Smooth muscle cell (in vitro differentiated cells): ENCODE measurements at regions not wholly inside any gene's neighbourhood (a gene's known extent, or its start where the extent isn't known, plus 50 kb on each side); places are given as distances from the start of the nearest gene placed in this dataset.

Experiments used
- DNase-seq: peaks from one replicate; lab custom pipeline; 2025; ENCODE audit not compliant: unreplicated experiment; lab: John Stamatoyannopoulos, UW
- H2AFZ ChIP-seq: fragments of 200-600 bp; sonication (generic); 2 replicates; pipeline ENCODE4 v1.6.0; 2016; ENCODE audit warnings: antibody characterized with exemption, low read depth, mild to moderate bottlenecking
- H3F3A ChIP-seq: fragments of 200-600 bp; sonication (generic); 2 replicates; pipeline ENCODE4 v1.6.0; 2017; ENCODE audit warnings: antibody characterized with exemption, low read depth
- H3K27ac ChIP-seq: fragments of 200-600 bp; sonication (generic); 2 replicates; pipeline ENCODE4 v1.5.1; 2016; ENCODE audit warnings: low read depth, mild to moderate bottlenecking
- H3K27me3 ChIP-seq: fragments of 200-600 bp; sonication (generic); 2 replicates; pipeline ENCODE4 v1.6.1; 2016; ENCODE audit warnings: low read depth, mild to moderate bottlenecking
- H3K36me3 ChIP-seq: fragments of 200-600 bp; sonication (generic); 2 replicates; pipeline ENCODE4 v1.5.1; 2016; ENCODE audit warnings: low read depth
- H3K4me1 ChIP-seq: fragments of 200-600 bp; sonication (generic); 2 replicates; pipeline ENCODE4 v1.5.1; 2016; ENCODE audit warnings: low read depth
- H3K4me2 ChIP-seq: fragments of 200-600 bp; sonication (generic); 2 replicates; pipeline ENCODE4 v1.6.0; 2016; ENCODE audit warnings: mild to moderate bottlenecking
- H3K4me3 ChIP-seq: fragments of 200-600 bp; sonication (generic); 2 replicates; pipeline ENCODE4 v1.5.1; 2016; ENCODE audit warnings: mild to moderate bottlenecking
- H3K79me2 ChIP-seq: fragments of 200-600 bp; sonication (generic); 2 replicates; pipeline ENCODE4 v1.6.0; 2016; ENCODE audit warnings: low read depth, mild to moderate bottlenecking
- H3K9ac ChIP-seq: fragments of 200-600 bp; sonication (generic); 2 replicates; pipeline ENCODE4 v1.6.0; 2016; ENCODE audit warnings: low read depth
- H3K9me3 ChIP-seq: fragments of 200-600 bp; sonication (generic); replicated peaks from 2 replicates; pipeline ENCODE4 v1.5.1; 2016; ENCODE audit warnings: low read depth
- H4K20me1 ChIP-seq: fragments of 200-600 bp; sonication (generic); 2 replicates; pipeline ENCODE4 v1.6.0; 2016; ENCODE audit warnings: low read depth
- WGBS: methylation state at CpG from one replicate; pipeline ENCODE4 v1.1.7; 2016; ENCODE audit warnings: low lambda C conversion rate; 5-methylcytosine and 5-hydroxymethylcytosine counted together
- TF ChIP-seq, protein P1 (sequence below): fragments of 200-600 bp; sonication (generic); IDR thresholded peaks from 2 replicates; pipeline ENCODE4 v1.5.1; 2017; ENCODE audit warnings: borderline replicate concordance, mild to moderate bottlenecking, antibody characterized with exemption; ENCODE audit not compliant: insufficient read depth, poor library complexity, severe bottlenecking

DNA sequence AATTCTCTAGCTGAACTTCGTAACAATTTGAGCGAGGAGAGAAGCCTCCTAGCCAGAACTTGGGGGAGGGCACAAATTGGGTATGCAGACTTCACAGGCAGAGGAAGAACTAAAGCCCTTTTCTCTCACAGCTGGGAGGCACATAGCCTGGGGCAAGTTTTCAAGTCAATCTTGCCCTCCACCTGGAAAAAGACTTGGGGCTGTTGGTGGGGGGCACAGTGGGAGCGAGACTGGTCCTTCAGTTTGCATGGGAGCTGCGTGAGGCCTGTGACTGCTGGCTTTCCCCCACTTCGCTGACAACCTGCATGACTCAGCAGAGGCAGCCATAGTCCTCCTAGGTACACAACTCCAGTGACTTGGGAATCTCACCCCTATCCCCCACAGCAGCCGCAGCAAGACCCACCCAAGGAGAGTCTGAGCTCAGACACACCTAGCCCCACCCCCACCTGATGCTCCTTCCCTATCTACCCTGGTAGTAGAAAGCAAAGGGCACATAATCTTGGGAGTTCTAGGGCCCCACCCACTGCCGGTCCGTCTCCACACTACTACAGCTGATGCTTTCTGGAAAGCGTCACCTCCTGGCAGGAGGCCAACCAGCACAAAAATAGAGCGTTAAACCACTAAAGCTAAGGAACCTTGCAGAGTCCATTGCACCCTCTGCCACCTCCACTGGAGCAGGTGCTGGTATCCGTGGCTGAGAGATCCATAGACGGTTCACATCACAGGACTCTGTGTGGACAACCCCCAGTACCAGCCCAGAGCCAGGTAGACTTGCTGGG lies 160.8 kb downstream of the CBLL2 start:
- Histone ChIP-seq H3K9ac (no peak overlapping the region), H3K4me3 (no peak overlapping the region), H4K20me1 (no peaks in the 10 kb centered on the region), H3K27me3 (no peaks in the 10 kb centered on the region), H3K79me2 (no peaks in the 10 kb centered on the region), H3K4me2 (no peak overlapping the region), H3K36me3 (no peaks in the 10 kb centered on the region), H2AFZ (no peak overlapping the region), H3K9me3 (peaks cover 5% of the 10 kb centered on the region), H3F3A (no peaks in the 10 kb centered on the region), H3K27ac (no peak overlapping the region), H3K4me1 (no peaks in the 10 kb centered on the region)
- no peak for DNase-seq
- TF ChIP-seq, protein P1, sequence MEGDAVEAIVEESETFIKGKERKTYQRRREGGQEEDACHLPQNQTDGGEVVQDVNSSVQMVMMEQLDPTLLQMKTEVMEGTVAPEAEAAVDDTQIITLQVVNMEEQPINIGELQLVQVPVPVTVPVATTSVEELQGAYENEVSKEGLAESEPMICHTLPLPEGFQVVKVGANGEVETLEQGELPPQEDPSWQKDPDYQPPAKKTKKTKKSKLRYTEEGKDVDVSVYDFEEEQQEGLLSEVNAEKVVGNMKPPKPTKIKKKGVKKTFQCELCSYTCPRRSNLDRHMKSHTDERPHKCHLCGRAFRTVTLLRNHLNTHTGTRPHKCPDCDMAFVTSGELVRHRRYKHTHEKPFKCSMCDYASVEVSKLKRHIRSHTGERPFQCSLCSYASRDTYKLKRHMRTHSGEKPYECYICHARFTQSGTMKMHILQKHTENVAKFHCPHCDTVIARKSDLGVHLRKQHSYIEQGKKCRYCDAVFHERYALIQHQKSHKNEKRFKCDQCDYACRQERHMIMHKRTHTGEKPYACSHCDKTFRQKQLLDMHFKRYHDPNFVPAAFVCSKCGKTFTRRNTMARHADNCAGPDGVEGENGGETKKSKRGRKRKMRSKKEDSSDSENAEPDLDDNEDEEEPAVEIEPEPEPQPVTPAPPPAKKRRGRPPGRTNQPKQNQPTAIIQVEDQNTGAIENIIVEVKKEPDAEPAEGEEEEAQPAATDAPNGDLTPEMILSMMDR, result no peak
- WGBS, result 83% methylated on average over 12 of the region's 12 CpGs

GRCh38 chrX:22445880-22446279 lies 173.2 kb downstream of the CBLL2 start:
- TF ChIP-seq, protein P1, result no peak
- Histone ChIP-seq H3K36me3 (no peaks in the 10 kb centered on the region), H3F3A (no peaks in the 10 kb centered on the region), H3K9ac (no peak overlapping the region), H3K27me3 (no peaks in the 10 kb centered on the region), H3K4me1 (no peaks in the 10 kb centered on the region), H4K20me1 (no peaks in the 10 kb centered on the region), H3K9me3 (no peaks in the 10 kb centered on the region), H3K79me2 (no peaks in the 10 kb centered on the region), H3K27ac (no peak overlapping the region), H2AFZ (no peak overlapping the region), H3K4me3 (no peak overlapping the region), H3K4me2 (no peak overlapping the region)
- DNase-seq, result no peak
- 89% methylated on average over 1 of the region's 1 CpG for WGBS

- Histone ChIP-seq H3K4me1 (no peaks in the 10 kb centered on the region), H3K9ac (no peak overlapping the region), H3K27me3 (no peaks in the 10 kb centered on the region), H2AFZ (no peak overlapping the region), H3K9me3 (no peaks in the 10 kb centered on the region), H3K36me3 (no peaks in the 10 kb centered on the region), H3K4me3 (no peak overlapping the region), H3K4me2 (no peak overlapping the region), H3F3A (no peaks in the 10 kb centered on the region), H3K79me2 (no peaks in the 10 kb centered on the region), H3K27ac (no peak overlapping the region), H4K20me1 (no peaks in the 10 kb centered on the region)
- WGBS, result 68% methylated on average over 2 of the region's 2 CpGs
- DNase-seq, result no peak
- TF ChIP-seq, protein P1, result no peak
Measured at GRCh38 chrX:22462959-22463358, 190.2 kb downstream of the CBLL2 start.

DNA sequence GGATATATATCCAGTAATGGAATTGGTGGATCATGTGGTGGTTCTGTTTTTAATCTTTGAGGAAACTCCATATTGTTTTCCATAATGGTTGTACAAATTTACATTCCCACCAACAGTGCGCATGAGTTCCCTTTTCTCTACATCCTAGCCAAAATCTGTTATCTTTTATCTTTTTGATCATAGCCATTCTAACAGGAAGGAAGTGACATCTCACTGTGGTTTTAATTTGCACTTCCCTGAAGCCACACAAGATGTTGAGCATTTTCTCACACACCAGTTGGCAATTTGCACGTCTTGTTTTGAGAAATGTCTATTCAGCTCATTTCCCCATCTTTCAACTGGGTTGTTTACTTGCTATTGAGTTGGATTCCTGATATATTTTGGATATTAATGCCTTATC lies 194.9 kb downstream of the CBLL2 start:
- DNase-seq, result no peak
- Histone ChIP-seq H4K20me1 (no peaks in the 10 kb centered on the region), H3F3A (no peaks in the 10 kb centered on the region), H3K36me3 (no peaks in the 10 kb centered on the region), H3K4me2 (no peak overlapping the region), H3K9me3 (no peaks in the 10 kb centered on the region), H3K9ac (no peak overlapping the region), H3K27me3 (no peaks in the 10 kb centered on the region), H2AFZ (no peak overlapping the region), H3K79me2 (no peaks in the 10 kb centered on the region), H3K4me1 (no peaks in the 10 kb centered on the region), H3K27ac (no peak overlapping the region), H3K4me3 (no peak overlapping the region)
- TF ChIP-seq, protein P1, result no peak
- 75% methylated on average over 2 of the region's 2 CpGs for WGBS
